K562 (cell line): ENCODE measurements at regions not wholly inside any gene's neighbourhood (a gene's known extent, or its start where the extent isn't known, plus 50 kb on each side); places are given as distances from the start of the nearest gene placed in this dataset.
A peak's percentile ranks its signal among the peaks of the same experiment; 100 is the strongest.

ENCODE experiments used
- CC2D1A ChIP-seq: fragments of 450-650 bp; IDR thresholded peaks from 2 replicates; pipeline ENCODE4 v1.6.1; 2017; ENCODE audit warnings: mild to moderate bottlenecking
- DDX20 ChIP-seq: fragments of 450-650 bp; IDR thresholded peaks from 2 replicates; pipeline ENCODE4 v1.6.1; 2016; ENCODE audit warnings: missing genetic modification characterization, low read depth, mild to moderate bottlenecking, missing compliant biosample characterization, moderate library complexity
- DMBX1 ChIP-seq: fragments of 250-450 bp; sonication (Bioruptor Pico); IDR thresholded peaks from 2 replicates; pipeline ENCODE4 v1.8.0; 2022; ENCODE audit warnings: inconsistent platforms, mild to moderate bottlenecking, moderate library complexity, borderline replicate concordance
- E2F3 ChIP-seq: fragments of 250-450 bp; sonication (Bioruptor Pico); IDR thresholded peaks from 2 replicates; pipeline ENCODE4 v1.4.0; 2020; ENCODE audit warnings: mild to moderate bottlenecking
- EWSR1 ChIP-seq: fragments of 450-650 bp; IDR thresholded peaks from 2 replicates; pipeline ENCODE4 v1.6.1; 2018; ENCODE audit warnings: borderline replicate concordance, mild to moderate bottlenecking, low read depth, moderate library complexity; ENCODE audit not compliant: partially characterized antibody
- FIP1L1 ChIP-seq: fragments of 200-400 bp; formaldehyde crosslinking; IDR thresholded peaks from 2 replicates; pipeline ENCODE4 v1.6.1; 2018; ENCODE audit warnings: mild to moderate bottlenecking, low read depth, low read length; ENCODE audit not compliant: poor library complexity, severe bottlenecking
- ILF3 ChIP-seq: fragments of 450-650 bp; IDR thresholded peaks from 2 replicates; pipeline ENCODE4 v1.6.1; 2018; ENCODE audit warnings: antibody characterized with exemption, mild to moderate bottlenecking, moderate library complexity, borderline replicate concordance
- KLF6 ChIP-seq: fragments of 250-450 bp; sonication (Bioruptor Pico); IDR thresholded peaks from 2 replicates; pipeline ENCODE4 v1.4.0; 2020; ENCODE audit warnings: mild to moderate bottlenecking, moderate library complexity, borderline replicate concordance
- PPARD ChIP-seq: fragments of 250-450 bp; sonication (Bioruptor Pico); IDR thresholded peaks from 2 replicates; pipeline ENCODE4 v1.8.0; 2022; ENCODE audit warnings: inconsistent platforms, mild to moderate bottlenecking, moderate library complexity
- PRMT5 ChIP-seq: sonication (generic); formaldehyde crosslinking; IDR thresholded peaks from 2 replicates; pipeline ENCODE4 v1.5.0; 2020; ENCODE audit warnings: missing genetic modification reagents
- RUNX1 ChIP-seq: sonication (generic); IDR thresholded peaks from 2 replicates; pipeline ENCODE4 v1.6.1; 2016; ENCODE audit warnings: antibody characterized with exemption, low read depth
- SRSF9 ChIP-seq: fragments of 200-400 bp; formaldehyde crosslinking; IDR thresholded peaks from 2 replicates; pipeline ENCODE4 v1.6.1; 2017; ENCODE audit warnings: low read depth, low read length, borderline replicate concordance
- TGIF2 ChIP-seq: sonication (generic); formaldehyde crosslinking; IDR thresholded peaks from 2 replicates; pipeline ENCODE4 v1.8.1; 2022; ENCODE audit warnings: mild to moderate bottlenecking, missing genetic modification reagents, moderate library complexity
- VEZF1 ChIP-seq: fragments of 200-800 bp; sonication (Bioruptor generic); IDR thresholded peaks from 2 replicates; pipeline ENCODE4 v1.6.1; 2017; ENCODE audit warnings: missing genetic modification characterization, missing compliant biosample characterization
- ZNF24 ChIP-seq: fragments of 450-650 bp; IDR thresholded peaks from 2 replicates; pipeline ENCODE4 v1.6.1; 2016
- ZNF384 ChIP-seq: IDR thresholded peaks from 2 replicates; pipeline ENCODE4 v1.6.1; 2012; ENCODE audit warnings: low read depth, low read length, improper control_type of control experiment
- ZNF41 ChIP-seq: fragments of 250-450 bp; sonication (Bioruptor Pico); conservative IDR thresholded peaks from 2 replicates; pipeline ENCODE4 v1.4.0; 2020; ENCODE audit warnings: mild to moderate bottlenecking
- ZNF639 ChIP-seq, 2 experiments: fragments of 200-800 bp in 1 of 2; sonication (Bioruptor generic) in 1 of 2; sonication (generic) in 1 of 2; formaldehyde crosslinking in 1 of 2; IDR thresholded peaks in 1 of 2; conservative IDR thresholded peaks in 1 of 2; 2 replicates each; pipeline versions ENCODE4 v1.5.0 to v1.6.1; 2016 to 2020; ENCODE audit warnings: missing compliant biosample characterization in 1 of 2, missing genetic modification characterization in 1 of 2, missing genetic modification reagents in 1 of 2
- ZNF79 ChIP-seq: fragments of 250-450 bp; sonication (Bioruptor Pico); IDR thresholded peaks from 2 replicates; pipeline ENCODE4 v1.4.0; 2020; ENCODE audit warnings: low read depth, mild to moderate bottlenecking, moderate library complexity
- TF ChIP-seq, protein P1 (sequence below): sonication (generic); formaldehyde crosslinking; IDR thresholded peaks from 2 replicates; pipeline ENCODE4 v1.8.0; 2022; ENCODE audit warnings: missing genetic modification reagents, mild to moderate bottlenecking, borderline replicate concordance
- TF ChIP-seq, protein P2 (sequence below): fragments of 250-450 bp; sonication (Bioruptor Pico); IDR thresholded peaks from 2 replicates; pipeline ENCODE4 v1.4.0; 2020

DNA sequence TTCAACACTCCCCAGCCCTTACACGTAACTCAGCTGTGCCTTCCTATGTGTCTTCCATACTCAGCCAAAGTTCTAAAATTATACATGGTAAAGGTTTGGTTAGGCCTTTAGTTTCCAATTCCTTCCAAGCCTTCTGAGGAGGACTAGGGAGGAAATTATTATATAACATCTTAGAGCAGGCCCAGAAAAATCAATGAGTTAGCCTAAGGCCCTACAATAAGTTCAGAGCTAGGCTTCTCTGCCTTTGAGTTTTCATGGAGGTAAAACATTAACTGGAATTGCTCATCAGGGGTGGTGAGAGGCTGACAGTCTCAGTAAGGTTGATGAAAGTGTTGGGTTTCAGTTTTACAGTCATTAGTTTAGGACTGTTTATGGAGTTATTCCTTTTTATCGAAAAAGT is 286.0 kb downstream of the ADGB start (continued):
- TF ChIP-seq VEZF1 (CRISPR knock-in tag) (peak; percentile 27), TGIF2 (no peak), DMBX1 (CRISPR knock-in tag) (peak; percentile 58), ZNF79 (CRISPR knock-in tag) (peak; percentile 36; the same call in 1 of the 2 replicates), DDX20 (tag) (no peak), ZNF384 (no peak), SRSF9 (no peak), ZNF41 (no peak), PRMT5 (no peak), ZNF639 (CRISPR knock-in tag; conservative IDR thresholded peaks at IDR 0.05 in 1 of 2, IDR thresholded peaks at IDR 0.05 in 1 of 2) (peak in 1 of 2 experiments; percentile 60; a peak in 1 of 4 replicates), ZNF24 (no peak), CC2D1A (no peak), ILF3 (0 out of 2 replicates have a peak, but pooled peaks have one; percentile 11), FIP1L1 (no peak), RUNX1 (no peak), PPARD (CRISPR knock-in tag) (0 out of 2 replicates have a peak, but pooled peaks have one; percentile 49), E2F3 (no peak), EWSR1 (no peak), KLF6 (CRISPR knock-in tag) (0 out of 2 replicates have a peak, but pooled peaks have one; percentile 24)
- TF ChIP-seq, protein P1, sequence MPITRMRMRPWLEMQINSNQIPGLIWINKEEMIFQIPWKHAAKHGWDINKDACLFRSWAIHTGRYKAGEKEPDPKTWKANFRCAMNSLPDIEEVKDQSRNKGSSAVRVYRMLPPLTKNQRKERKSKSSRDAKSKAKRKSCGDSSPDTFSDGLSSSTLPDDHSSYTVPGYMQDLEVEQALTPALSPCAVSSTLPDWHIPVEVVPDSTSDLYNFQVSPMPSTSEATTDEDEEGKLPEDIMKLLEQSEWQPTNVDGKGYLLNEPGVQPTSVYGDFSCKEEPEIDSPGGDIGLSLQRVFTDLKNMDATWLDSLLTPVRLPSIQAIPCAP (CRISPR knock-in tag), result no peak
- TF ChIP-seq, protein P2, sequence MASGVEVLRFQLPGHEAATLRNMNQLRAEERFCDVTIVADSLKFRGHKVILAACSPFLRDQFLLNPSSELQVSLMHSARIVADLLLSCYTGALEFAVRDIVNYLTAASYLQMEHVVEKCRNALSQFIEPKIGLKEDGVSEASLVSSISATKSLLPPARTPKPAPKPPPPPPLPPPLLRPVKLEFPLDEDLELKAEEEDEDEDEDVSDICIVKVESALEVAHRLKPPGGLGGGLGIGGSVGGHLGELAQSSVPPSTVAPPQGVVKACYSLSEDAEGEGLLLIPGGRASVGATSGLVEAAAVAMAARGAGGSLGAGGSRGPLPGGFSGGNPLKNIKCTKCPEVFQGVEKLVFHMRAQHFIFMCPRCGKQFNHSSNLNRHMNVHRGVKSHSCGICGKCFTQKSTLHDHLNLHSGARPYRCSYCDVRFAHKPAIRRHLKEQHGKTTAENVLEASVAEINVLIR (CRISPR knock-in tag), result peak; percentile 60
